ENCODE measurements at regions not wholly inside any gene's neighbourhood (a gene's known extent, or its start where the extent isn't known, plus 50 kb on each side); places are given as distances from the start of the nearest gene placed in this dataset.

DNA sequence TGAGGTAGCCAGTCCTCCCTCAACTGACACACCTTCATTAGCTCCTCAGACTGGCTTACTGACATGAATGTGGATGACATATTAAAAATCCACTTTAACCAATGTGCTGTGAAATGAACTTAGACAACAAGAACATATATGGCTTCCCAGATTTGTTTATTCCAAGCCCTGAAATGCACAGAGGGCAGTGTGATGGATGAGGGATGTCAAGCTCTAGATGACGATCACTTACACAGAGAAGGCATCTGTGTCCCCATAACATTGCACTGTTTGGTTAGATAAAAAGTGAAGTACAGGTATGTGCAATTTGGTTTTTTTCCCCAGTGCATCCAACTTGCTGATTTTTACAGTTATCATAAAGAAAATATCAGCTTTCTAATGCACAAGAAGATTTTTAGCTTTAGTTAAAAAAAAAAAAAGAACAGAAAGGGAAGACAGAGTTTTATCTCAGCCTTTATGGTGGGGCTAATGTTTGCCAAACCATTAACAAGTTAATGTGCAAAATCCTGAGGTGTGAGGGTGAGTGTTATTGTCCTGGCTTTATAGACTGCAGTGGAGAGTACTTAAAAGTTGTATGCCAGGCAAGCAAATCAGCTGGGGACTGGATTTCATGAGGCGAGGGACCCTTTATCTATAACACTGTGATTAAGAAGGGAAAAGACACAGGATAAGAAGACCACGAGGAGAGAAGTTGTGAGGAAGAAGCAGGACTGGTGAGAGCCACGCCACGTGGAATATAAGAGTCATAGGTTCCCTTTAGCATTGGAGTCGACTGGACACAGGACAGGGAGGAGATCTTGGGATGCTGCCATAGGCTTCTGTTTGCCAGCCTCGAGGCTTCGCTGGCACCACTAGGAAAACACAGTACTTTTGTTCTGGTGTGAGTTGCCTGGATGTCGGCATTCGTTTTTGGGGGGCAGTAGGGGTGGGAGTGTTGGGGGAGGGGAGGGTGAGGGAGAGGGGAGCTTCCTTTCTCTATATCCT is 90.0 kb upstream of the BACH2 start:
- no peaks in the 10 kb centered on the region for H3K36me3 ChIP-seq (replicated peaks)
- TF ChIP-seq, protein P1, sequence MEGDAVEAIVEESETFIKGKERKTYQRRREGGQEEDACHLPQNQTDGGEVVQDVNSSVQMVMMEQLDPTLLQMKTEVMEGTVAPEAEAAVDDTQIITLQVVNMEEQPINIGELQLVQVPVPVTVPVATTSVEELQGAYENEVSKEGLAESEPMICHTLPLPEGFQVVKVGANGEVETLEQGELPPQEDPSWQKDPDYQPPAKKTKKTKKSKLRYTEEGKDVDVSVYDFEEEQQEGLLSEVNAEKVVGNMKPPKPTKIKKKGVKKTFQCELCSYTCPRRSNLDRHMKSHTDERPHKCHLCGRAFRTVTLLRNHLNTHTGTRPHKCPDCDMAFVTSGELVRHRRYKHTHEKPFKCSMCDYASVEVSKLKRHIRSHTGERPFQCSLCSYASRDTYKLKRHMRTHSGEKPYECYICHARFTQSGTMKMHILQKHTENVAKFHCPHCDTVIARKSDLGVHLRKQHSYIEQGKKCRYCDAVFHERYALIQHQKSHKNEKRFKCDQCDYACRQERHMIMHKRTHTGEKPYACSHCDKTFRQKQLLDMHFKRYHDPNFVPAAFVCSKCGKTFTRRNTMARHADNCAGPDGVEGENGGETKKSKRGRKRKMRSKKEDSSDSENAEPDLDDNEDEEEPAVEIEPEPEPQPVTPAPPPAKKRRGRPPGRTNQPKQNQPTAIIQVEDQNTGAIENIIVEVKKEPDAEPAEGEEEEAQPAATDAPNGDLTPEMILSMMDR (IDR thresholded peaks at IDR 0.05; ENCODE audit: low read depth, low read length, missing control alignments) = no peak
- no peak overlapping the region for H3K4me3 ChIP-seq (ENCODE audit: low read depth, low read length)
- no peaks in the 10 kb centered on the region for H3K27me3 ChIP-seq (replicated peaks)
- no peak for DNase-seq
- no peak overlapping the region for H3K27ac ChIP-seq
- in situ Hi-C loops (cut with HindIII; ENCODE audit: low pct_ligation_motif_present, low sequenced_read_pairs) = no loop called here

GRCh38 chr6:90385759-90386313 is 89.2 kb upstream of the BACH2 start:
- no peak overlapping the region for H3K27ac ChIP-seq
- H3K27me3 ChIP-seq (replicated peaks) = no peaks in the 10 kb centered on the region
- TF ChIP-seq, protein P1 (IDR thresholded peaks at IDR 0.05; ENCODE audit: low read depth, low read length, missing control alignments) = no peak
- no peak for DNase-seq
- H3K4me3 ChIP-seq (ENCODE audit: low read depth, low read length) = no peak overlapping the region
- in situ Hi-C loops (cut with HindIII; ENCODE audit: low pct_ligation_motif_present, low sequenced_read_pairs) = no loop called here
- no peaks in the 10 kb centered on the region for H3K36me3 ChIP-seq (replicated peaks)

- in situ Hi-C loops (cut with HindIII; ENCODE audit: low pct_ligation_motif_present, low sequenced_read_pairs) = no loop called here
- no peak overlapping the region for H3K27ac ChIP-seq
- H3K27me3 ChIP-seq (replicated peaks) = no peaks in the 10 kb centered on the region
- no peaks in the 10 kb centered on the region for H3K36me3 ChIP-seq (replicated peaks)
- no peak overlapping the region for H3K4me3 ChIP-seq (ENCODE audit: low read depth, low read length)
- TF ChIP-seq, protein P1 (IDR thresholded peaks at IDR 0.05; ENCODE audit: low read depth, low read length, missing control alignments) = no peak
- no peak for DNase-seq
These were observed 88.1 kb upstream of the BACH2 start for GRCh38 chr6:90384720-90385119.

- in situ Hi-C loops (cut with HindIII; ENCODE audit: low pct_ligation_motif_present, low sequenced_read_pairs) = no loop called here
- TF ChIP-seq, protein P1 (IDR thresholded peaks at IDR 0.05; ENCODE audit: low read depth, low read length, missing control alignments) = no peak
These were observed 86.7 kb upstream of the BACH2 start for GRCh38 chr6:90383196-90383822.

DNA sequence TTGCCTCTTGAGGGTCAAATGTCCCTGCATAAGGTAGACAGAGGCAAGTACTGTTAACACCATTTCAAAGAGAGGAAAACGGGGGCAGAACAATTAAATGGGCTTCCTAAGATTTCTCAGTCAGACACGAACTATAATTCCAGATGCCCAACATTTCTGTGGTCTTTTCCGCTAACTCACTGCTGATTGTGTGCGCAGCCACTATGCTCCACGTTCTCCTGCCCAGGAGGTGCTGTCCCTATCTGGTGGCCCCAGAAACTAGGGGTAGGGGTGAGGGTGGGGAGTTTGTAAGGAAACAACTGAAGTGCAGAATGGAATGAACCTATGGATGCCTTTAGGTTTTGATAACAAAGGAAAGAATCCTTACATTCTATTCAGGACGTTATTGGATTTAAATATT is 86.1 kb upstream of the BACH2 start:
- H3K4me3 ChIP-seq (ENCODE audit: low read depth, low read length) = no peak overlapping the region
- H3K36me3 ChIP-seq (replicated peaks) = no peaks in the 10 kb centered on the region
- no peak for DNase-seq
- TF ChIP-seq, protein P1 (IDR thresholded peaks at IDR 0.05; ENCODE audit: low read depth, low read length, missing control alignments) = no peak
- H3K27me3 ChIP-seq (replicated peaks) = no peaks in the 10 kb centered on the region
- no peak overlapping the region for H3K27ac ChIP-seq
- in situ Hi-C loops (cut with HindIII; ENCODE audit: low pct_ligation_motif_present, low sequenced_read_pairs) = no loop called here

More at GRCh38 chr6:90383196-90383822, 86.7 kb upstream of the BACH2 start:
- no peak overlapping the region for H3K4me3 ChIP-seq (ENCODE audit: low read depth, low read length)
- DNase-seq = no peak
- H3K27ac ChIP-seq = no peak overlapping the region
- H3K27me3 ChIP-seq (replicated peaks) = no peaks in the 10 kb centered on the region
- H3K36me3 ChIP-seq (replicated peaks) = no peaks in the 10 kb centered on the region
